ENCODE measurements at regions not wholly inside any gene's neighbourhood (a gene's known extent, or its start where the extent isn't known, plus 50 kb on each side); places are given as distances from the start of the nearest gene placed in this dataset.

- DNase-seq, result no peak
These were observed 588.6 kb upstream of the GRAMD2B start for GRCh38 chr5:125834438-125835115.

- DNase-seq, result no peak
These were observed 587.7 kb upstream of the GRAMD2B start for GRCh38 chr5:125835293-125836172.

- no peak for DNase-seq
These were observed 587.0 kb upstream of the GRAMD2B start for GRCh38 chr5:125836256-125836655.

GRCh38 chr5:125837866-125838265 lies 585.3 kb upstream of the GRAMD2B start:
- no peak for DNase-seq

GRCh38 chr5:125847561-125847960 lies 575.6 kb upstream of the GRAMD2B start:
- DNase-seq, result no peak

GRCh38 chr5:125848751-125849150 lies 574.5 kb upstream of the GRAMD2B start:
- DNase-seq, result no peak

- no peak for DNase-seq
These were observed 566.3 kb upstream of the GRAMD2B start for GRCh38 chr5:125856949-125857348.

- no peak for DNase-seq
These were observed 559.6 kb upstream of the GRAMD2B start for GRCh38 chr5:125863579-125863978.

GRCh38 chr5:125865166-125865815 lies 557.9 kb upstream of the GRAMD2B start:
- DNase-seq, result no peak

GRCh38 chr5:125868036-125868435 lies 555.2 kb upstream of the GRAMD2B start:
- no peak for DNase-seq

GRCh38 chr5:125870256-125870655 lies 553.0 kb upstream of the GRAMD2B start:
- DNase-seq, result no peak

GRCh38 chr5:125874057-125874456 lies 549.2 kb upstream of the GRAMD2B start:
- DNase-seq, result no peak

GRCh38 chr5:125874717-125875116 lies 548.5 kb upstream of the GRAMD2B start:
- DNase-seq, result peak in 1 of 2 experiments; percentile 4

- no peak for DNase-seq
These were observed 546.0 kb upstream of the GRAMD2B start for GRCh38 chr5:125877248-125877647.

GRCh38 chr5:125882061-125882460 lies 541.1 kb upstream of the GRAMD2B start:
- peak in 1 of 2 experiments; percentile 2 for DNase-seq

GRCh38 chr5:125883223-125883622 lies 540.0 kb upstream of the GRAMD2B start:
- DNase-seq, result no peak

GRCh38 chr5:125888358-125888757 lies 534.9 kb upstream of the GRAMD2B start:
- DNase-seq, result no peak

GRCh38 chr5:125890511-125890931 lies 532.7 kb upstream of the GRAMD2B start:
- no peak for DNase-seq

- no peak for DNase-seq
These were observed 532.0 kb upstream of the GRAMD2B start for GRCh38 chr5:125891061-125891725.

GRCh38 chr5:125894383-125894782 lies 528.8 kb upstream of the GRAMD2B start:
- DNase-seq, result no peak

- DNase-seq, result no peak
These were observed 526.8 kb upstream of the GRAMD2B start for GRCh38 chr5:125896368-125896767.

- no peak for DNase-seq
These were observed 526.1 kb upstream of the GRAMD2B start for GRCh38 chr5:125897089-125897488.

- DNase-seq, result no peak
These were observed 524.3 kb upstream of the GRAMD2B start for GRCh38 chr5:125898851-125899405.
